Progenitor cell of endocrine pancreas (in vitro differentiated cells): ENCODE measurements at regions not wholly inside any gene's neighbourhood (a gene's known extent, or its start where the extent isn't known, plus 50 kb on each side); places are given as distances from the start of the nearest gene placed in this dataset.
"Not testable (repeated sequence)": the region's sequence is repeated elsewhere in the genome, so short reads cannot be mapped to it uniquely, and the experiment has no call there.

Source experiments
- DNase-seq: peaks from one replicate; pipeline ENCODE4 v3.0.0; 2021; ENCODE audit warnings: low spot score; ENCODE audit not compliant: unreplicated experiment
- H3K27ac Mint-ChIP-seq: 2 replicates; pipeline ENCODE4 v1.8.0; 2021; ENCODE audit warnings: mild to moderate bottlenecking, moderate library complexity, mixed read lengths
- H3K27me3 Mint-ChIP-seq: 2 replicates; pipeline ENCODE4 v1.8.0; 2021; ENCODE audit warnings: mixed read lengths
- H3K36me3 Mint-ChIP-seq: 2 replicates; pipeline ENCODE4 v1.8.0; 2022; ENCODE audit warnings: mixed read lengths; ENCODE audit not compliant: insufficient read depth
- H3K4me1 Mint-ChIP-seq: 2 replicates; pipeline ENCODE4 v1.8.0; 2021; ENCODE audit warnings: low read depth, mixed read lengths
- H3K4me3 Mint-ChIP-seq: 2 replicates; pipeline ENCODE4 v1.8.0; 2021; ENCODE audit warnings: low read depth, mild to moderate bottlenecking, moderate library complexity, mixed read lengths
- H3K9me3 Mint-ChIP-seq: 2 replicates; pipeline ENCODE4 v1.8.0; 2021; ENCODE audit warnings: low read depth, mixed read lengths
- CTCF ChIP-seq: fragments of 200-600 bp; sonication (generic); IDR thresholded peaks from one replicate; pipeline ENCODE4 v1.5.0; 2021; ENCODE audit warnings: antibody characterized with exemption, mild to moderate bottlenecking; ENCODE audit not compliant: unreplicated experiment

- H3K36me3 Mint-ChIP-seq = no peaks in the 10 kb centered on the region
- TF ChIP-seq CTCF = peak; percentile 58
- no peak overlapping the region for H3K27ac Mint-ChIP-seq
- H3K4me1 Mint-ChIP-seq = no peaks in the 10 kb centered on the region
- H3K27me3 Mint-ChIP-seq = peaks cover 12% of the 10 kb centered on the region
- H3K9me3 Mint-ChIP-seq = no peaks in the 10 kb centered on the region
- no peak for DNase-seq
- H3K4me3 Mint-ChIP-seq = no peak overlapping the region
These were observed 173.8 kb upstream of the CCL2 start for GRCh38 chr17:34081269-34081668.

- DNase-seq = no peak
- H3K36me3 Mint-ChIP-seq = no peaks in the 10 kb centered on the region
- no peaks in the 10 kb centered on the region for H3K4me1 Mint-ChIP-seq
- H3K4me3 Mint-ChIP-seq = no peak overlapping the region
- no peak for TF ChIP-seq CTCF
- peaks cover 12% of the 10 kb centered on the region for H3K27me3 Mint-ChIP-seq
- H3K9me3 Mint-ChIP-seq = no peaks in the 10 kb centered on the region
- H3K27ac Mint-ChIP-seq = no peak overlapping the region
These were observed 172.7 kb upstream of the CCL2 start for GRCh38 chr17:34082404-34082803.

GRCh38 chr17:34089042-34089441, 166.0 kb upstream of the CCL2 start:
- not testable (repeated sequence) for H3K27me3 Mint-ChIP-seq, H3K36me3 Mint-ChIP-seq, H3K27ac Mint-ChIP-seq, DNase-seq, H3K4me1 Mint-ChIP-seq, H3K9me3 Mint-ChIP-seq, H3K4me3 Mint-ChIP-seq

- no peak for DNase-seq
- no peak overlapping the region for H3K4me3 Mint-ChIP-seq
- TF ChIP-seq CTCF = no peak
- H3K27ac Mint-ChIP-seq = no peak overlapping the region
- H3K9me3 Mint-ChIP-seq = no peaks in the 10 kb centered on the region
- H3K4me1 Mint-ChIP-seq = peaks cover 6% of the 10 kb centered on the region
- H3K36me3 Mint-ChIP-seq = no peaks in the 10 kb centered on the region
- H3K27me3 Mint-ChIP-seq = peaks cover 2% of the 10 kb centered on the region
These were observed 164.5 kb upstream of the CCL2 start for GRCh38 chr17:34090593-34090992.

GRCh38 chr17:34091975-34092374, 163.1 kb upstream of the CCL2 start:
- Mint-ChIP-seq H3K27me3 (peaks cover 2% of the 10 kb centered on the region), H3K4me1 (peaks cover 6% of the 10 kb centered on the region)

More at GRCh38 chr17:34091975-34092374, 163.1 kb upstream of the CCL2 start:
- no peak overlapping the region for H3K4me3 Mint-ChIP-seq
- peak overlapping the region; percentile 62 for H3K27ac Mint-ChIP-seq
- no peak for DNase-seq
- no peaks in the 10 kb centered on the region for H3K36me3 Mint-ChIP-seq
- TF ChIP-seq CTCF = no peak
- no peaks in the 10 kb centered on the region for H3K9me3 Mint-ChIP-seq
